Thoracic aorta (tissue), 2 donors: ENCODE measurements at regions not wholly inside any gene's neighbourhood (a gene's known extent, or its start where the extent isn't known, plus 50 kb on each side); places are given as distances from the start of the nearest gene placed in this dataset.
A peak's percentile ranks its signal among the peaks of the same experiment; 100 is the strongest.

ENCODE experiments used
- ATAC-seq: fragments of 150-250 bp; one replicate; pipeline ENCODE4 v1.8.0; 2017; ENCODE audit warnings: low read depth; ENCODE audit not compliant: insufficient number of reproducible peaks, low FRiP score
- DNase-seq: peaks from one replicate; pipeline ENCODE4 v3.0.0-alpha.2; 2020; ENCODE audit warnings: low spot score
- H3K27ac ChIP-seq, 2 donors: fragments of 200-600 bp; sonication (generic); 1 replicate in 1 of 2; 2 replicates in 1 of 2; pipeline ENCODE4 v1.5.1; 2016; ENCODE audit warnings: mild to moderate bottlenecking in 2 of 2, moderate library complexity in 2 of 2
- H3K27me3 ChIP-seq: fragments of 200-600 bp; sonication (generic); replicated peaks from 2 replicates; pipeline ENCODE4 v1.6.0; 2016; ENCODE audit warnings: mild to moderate bottlenecking; ENCODE audit not compliant: insufficient read depth
- H3K36me3 ChIP-seq: fragments of 200-600 bp; sonication (generic); one replicate; pipeline ENCODE4 v1.5.1; 2016
- H3K4me1 ChIP-seq, 2 donors: fragments of 200-600 bp; sonication (generic); 1 replicate in 1 of 2; 2 replicates in 1 of 2; pipeline versions ENCODE4 v1.5.1 to v1.6.0; 2016; ENCODE audit warnings: low read depth in 2 of 2, mild to moderate bottlenecking in 1 of 2; ENCODE audit not compliant: control insufficient read depth in 1 of 2
- H3K4me3 ChIP-seq: fragments of 200-600 bp; sonication (generic); 2 replicates; pipeline ENCODE4 v1.5.1; 2016; ENCODE audit warnings: mild to moderate bottlenecking
- H3K9me3 ChIP-seq: fragments of 200-600 bp; sonication (generic); 2 replicates; pipeline ENCODE4 v1.5.1; 2016
- CTCF ChIP-seq: fragments of 200-600 bp; sonication (generic); IDR thresholded peaks from one replicate; pipeline ENCODE4 v1.5.1; 2019; ENCODE audit warnings: antibody characterized with exemption

GRCh38 chr4:147362938-147363337, 118.0 kb upstream of the EDNRA start:
- DNase-seq (no peak), ATAC-seq (no peak)

GRCh38 chr4:147363514-147363913, 117.4 kb upstream of the EDNRA start:
- Histone ChIP-seq H3K36me3 (no peaks in the 10 kb centered on the region), H3K27me3 (no peaks in the 10 kb centered on the region), H3K9me3 (no peaks in the 10 kb centered on the region), H3K27ac (peak overlapping the region in 1 of 2 donors; percentile 1), H3K4me3 (no peak overlapping the region), H3K4me1 (peaks cover 7 to 44% of the 10 kb centered on the region in 2 donors)
- DNase-seq (no peak), ATAC-seq (no peak)
- TF ChIP-seq CTCF = no peak

More at GRCh38 chr4:147362938-147363337, 118.0 kb upstream of the EDNRA start:
- peaks cover 7 to 44% of the 10 kb centered on the region in 2 donors for H3K4me1 ChIP-seq
- TF ChIP-seq CTCF = no peak
- no peak overlapping the region for H3K4me3 ChIP-seq
- no peaks in the 10 kb centered on the region for H3K27me3 ChIP-seq
- no peaks in the 10 kb centered on the region for H3K36me3 ChIP-seq
- peak overlapping the region; percentile 65 to 74 for H3K27ac ChIP-seq
- H3K9me3 ChIP-seq = no peaks in the 10 kb centered on the region

GRCh38 chr4:147365396-147365795, 115.5 kb upstream of the EDNRA start:
- DNase-seq (no peak), ATAC-seq (no peak)
- Histone ChIP-seq H3K36me3 (no peaks in the 10 kb centered on the region), H3K4me1 (peaks cover 7 to 39% of the 10 kb centered on the region in 2 donors), H3K9me3 (no peaks in the 10 kb centered on the region), H3K4me3 (no peak overlapping the region), H3K27me3 (no peaks in the 10 kb centered on the region), H3K27ac (no peak overlapping the region)
- no peak for TF ChIP-seq CTCF

- Histone ChIP-seq H3K4me1 (peaks cover 4 to 32% of the 10 kb centered on the region in 2 donors), H3K4me3 (no peak overlapping the region), H3K27ac (no peak overlapping the region), H3K27me3 (no peaks in the 10 kb centered on the region), H3K36me3 (no peaks in the 10 kb centered on the region), H3K9me3 (no peaks in the 10 kb centered on the region)
- DNase-seq (no peak), ATAC-seq (no peak)
- TF ChIP-seq CTCF = no peak
These were observed 114.7 kb upstream of the EDNRA start for GRCh38 chr4:147366164-147366563.

GRCh38 chr4:147367891-147368290, 113.0 kb upstream of the EDNRA start:
- no peak for DNase-seq
- Histone ChIP-seq H3K36me3 (no peaks in the 10 kb centered on the region), H3K27me3 (no peaks in the 10 kb centered on the region), H3K4me1 (peaks cover 0 to 15% of the 10 kb centered on the region in 2 donors), H3K4me3 (no peak overlapping the region), H3K9me3 (no peaks in the 10 kb centered on the region), H3K27ac (no peak overlapping the region)
- no peak for ATAC-seq
- no peak for TF ChIP-seq CTCF
